SJCRH30 (cell line): ENCODE measurements at regions not wholly inside any gene's neighbourhood (a gene's known extent, or its start where the extent isn't known, plus 50 kb on each side); places are given as distances from the start of the nearest gene placed in this dataset.
"Not testable (repeated sequence)": the region's sequence is repeated elsewhere in the genome, so short reads cannot be mapped to it uniquely, and the experiment has no call there.

Source experiments
- DNase-seq, 2 experiments: peaks; one replicate each; pipeline ENCODE4 v3.0.0-alpha.2; 2015 to 2020
- H3K27ac ChIP-seq: fragments of 250-450 bp; sonication (Bioruptor Pico); 2 replicates; pipeline ENCODE4 v1.5.1; 2020; ENCODE audit warnings: mild to moderate bottlenecking, moderate library complexity
- H3K27me3 ChIP-seq: fragments of 250-450 bp; sonication (Bioruptor Pico); 2 replicates; pipeline ENCODE4 v1.5.1; 2020; ENCODE audit warnings: mild to moderate bottlenecking, moderate library complexity
- H3K36me3 ChIP-seq: fragments of 250-450 bp; sonication (Bioruptor Pico); 2 replicates; pipeline ENCODE4 v1.5.1; 2020; ENCODE audit warnings: mild to moderate bottlenecking, moderate library complexity
- H3K4me1 ChIP-seq: fragments of 250-450 bp; sonication (Bioruptor Pico); 2 replicates; pipeline ENCODE4 v1.5.1; 2020; ENCODE audit warnings: mild to moderate bottlenecking, moderate library complexity
- H3K4me3 ChIP-seq: fragments of 250-450 bp; sonication (Bioruptor Pico); 2 replicates; pipeline ENCODE4 v1.5.1; 2020; ENCODE audit warnings: mild to moderate bottlenecking, moderate library complexity
- H3K9me3 ChIP-seq: fragments of 250-450 bp; sonication (Bioruptor Pico); replicated peaks from 2 replicates; pipeline ENCODE4 v1.5.1; 2020; ENCODE audit warnings: mild to moderate bottlenecking, moderate library complexity

GRCh38 chr13:65497265-65497664 is 1732.9 kb downstream of the PCDH9 start:
- Histone ChIP-seq H3K9me3 (no peaks in the 10 kb centered on the region), H3K27me3 (no peaks in the 10 kb centered on the region), H3K36me3 (no peaks in the 10 kb centered on the region), H3K4me1 (no peaks in the 10 kb centered on the region; the same call in 1 of the 2 replicates), H3K4me3 (no peak overlapping the region), H3K27ac (no peak overlapping the region; the same call in 1 of the 2 replicates)
- DNase-seq = peak in 1 of 2 experiments; percentile 15

- H3K27me3 ChIP-seq, DNase-seq, H3K27ac ChIP-seq, H3K9me3 ChIP-seq, H3K36me3 ChIP-seq, H3K4me3 ChIP-seq, H3K4me1 ChIP-seq: not testable (repeated sequence)
Observed at GRCh38 chr13:65490725-65491124, 1739.4 kb downstream of the PCDH9 start.

DNA sequence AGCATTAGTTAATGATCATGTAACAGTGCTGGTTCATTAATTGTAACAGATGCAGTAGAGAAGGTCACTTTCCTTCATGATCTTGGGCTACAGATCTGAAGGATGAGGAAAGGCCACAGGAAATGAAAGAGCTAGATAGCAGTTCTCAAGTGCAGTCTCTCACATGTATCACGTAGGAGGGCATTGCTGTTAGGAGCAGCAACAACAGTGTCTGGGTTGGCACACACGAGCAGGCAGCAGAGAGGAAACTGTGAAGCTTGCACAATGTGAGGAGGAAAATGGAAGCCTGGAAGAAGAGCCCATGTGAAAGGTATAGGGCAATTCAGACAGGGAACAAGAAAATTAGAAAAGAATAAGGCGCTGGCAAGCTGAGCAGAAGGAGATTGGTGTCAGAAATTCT is 1741.5 kb downstream of the PCDH9 start:
- H3K4me1 ChIP-seq = no peaks in the 10 kb centered on the region
- no peak overlapping the region for H3K4me3 ChIP-seq
- no peaks in the 10 kb centered on the region for H3K9me3 ChIP-seq
- no peaks in the 10 kb centered on the region for H3K36me3 ChIP-seq
- no peak overlapping the region for H3K27ac ChIP-seq
- no peak for DNase-seq
- H3K27me3 ChIP-seq = no peaks in the 10 kb centered on the region

- Histone ChIP-seq H3K27ac (no peak overlapping the region), H3K4me1 (no peaks in the 10 kb centered on the region), H3K27me3 (no peaks in the 10 kb centered on the region), H3K9me3 (no peaks in the 10 kb centered on the region), H3K36me3 (no peaks in the 10 kb centered on the region; the same call in 1 of the 2 replicates), H3K4me3 (no peak overlapping the region)
- no peak for DNase-seq
Observed at GRCh38 chr13:65479692-65480091, 1750.4 kb downstream of the PCDH9 start.

DNA sequence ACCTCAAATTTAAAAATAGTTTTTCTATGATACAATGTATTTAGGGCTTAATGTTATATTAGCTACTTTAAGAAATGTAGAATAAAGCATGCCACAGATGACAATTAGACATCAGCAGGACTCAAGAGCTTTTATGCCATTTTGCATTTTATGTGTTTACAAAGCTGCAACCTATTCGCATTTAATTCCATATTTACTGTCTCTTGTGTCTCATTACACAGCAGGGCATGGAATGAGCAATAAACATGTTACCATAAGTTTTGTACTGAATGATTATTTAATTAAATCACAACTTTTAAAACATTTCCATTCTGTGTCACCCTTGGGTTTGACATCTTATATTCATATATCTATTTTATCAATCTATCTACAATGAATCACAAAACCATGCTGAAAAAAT is 1756.9 kb downstream of the PCDH9 start:
- H3K27ac ChIP-seq = no peak overlapping the region
- H3K4me1 ChIP-seq = no peaks in the 10 kb centered on the region

GRCh38 chr13:65472336-65472735 is 1757.8 kb downstream of the PCDH9 start:
- Histone ChIP-seq H3K27me3 (no peaks in the 10 kb centered on the region), H3K36me3 (no peaks in the 10 kb centered on the region; the same call in 1 of the 2 replicates), H3K4me1 (no peaks in the 10 kb centered on the region), H3K27ac (no peak overlapping the region), H3K4me3 (no peak overlapping the region), H3K9me3 (no peaks in the 10 kb centered on the region)
- no peak for DNase-seq

More for the DNA sequence above, 1756.9 kb downstream of the PCDH9 start:
- H3K4me3 ChIP-seq = no peak overlapping the region
- H3K27me3 ChIP-seq = no peaks in the 10 kb centered on the region
- no peak for DNase-seq
- H3K9me3 ChIP-seq = no peaks in the 10 kb centered on the region
- no peaks in the 10 kb centered on the region; the same call in 1 of the 2 replicates for H3K36me3 ChIP-seq

DNA sequence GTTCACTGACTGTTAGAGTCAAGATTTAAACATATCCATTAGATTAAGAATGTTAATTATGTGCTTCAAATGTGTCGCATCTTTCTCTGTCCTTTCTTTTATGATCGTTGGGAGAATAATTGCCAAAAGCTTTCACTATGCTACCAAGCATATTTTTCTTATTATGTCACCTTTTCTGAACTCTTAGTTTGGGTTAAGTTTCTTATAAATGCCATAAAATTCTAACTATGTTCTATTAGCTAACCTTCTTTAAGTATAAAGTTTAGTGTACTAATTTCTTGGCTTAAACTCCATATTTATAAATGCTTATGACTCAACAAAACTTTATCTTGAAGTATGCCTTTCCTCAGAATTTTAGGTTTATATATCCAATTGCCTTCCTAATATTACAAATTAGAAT is 1759.4 kb downstream of the PCDH9 start:
- Histone ChIP-seq H3K4me3 (no peak overlapping the region), H3K27me3 (no peaks in the 10 kb centered on the region), H3K9me3 (no peaks in the 10 kb centered on the region), H3K27ac (no peak overlapping the region), H3K36me3 (no peaks in the 10 kb centered on the region), H3K4me1 (no peaks in the 10 kb centered on the region)
- no peak for DNase-seq

DNA sequence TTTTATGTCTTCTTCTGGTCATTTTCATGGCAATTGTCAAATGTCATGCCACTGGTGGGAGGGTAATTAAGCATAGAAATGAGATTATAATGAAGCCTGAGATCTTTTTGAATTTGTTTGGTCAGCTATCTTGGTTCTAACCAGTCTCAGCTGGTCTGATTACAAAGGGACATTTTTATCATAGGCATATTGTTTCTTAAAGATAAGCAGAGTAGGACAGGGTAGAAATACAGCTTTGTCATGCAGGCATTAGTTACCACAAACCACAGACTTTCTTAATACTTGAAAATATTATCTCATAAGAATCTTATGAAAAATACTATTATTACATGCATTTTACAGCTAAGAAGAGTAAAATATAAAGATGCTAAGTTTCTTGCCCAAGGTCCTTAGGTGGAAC is 1761.5 kb downstream of the PCDH9 start:
- Histone ChIP-seq H3K4me1 (no peaks in the 10 kb centered on the region), H3K4me3 (no peak overlapping the region), H3K27me3 (no peaks in the 10 kb centered on the region), H3K9me3 (no peaks in the 10 kb centered on the region), H3K36me3 (no peaks in the 10 kb centered on the region), H3K27ac (no peak overlapping the region)
- DNase-seq = no peak

- no peaks in the 10 kb centered on the region for H3K9me3 ChIP-seq
- no peak overlapping the region for H3K27ac ChIP-seq
- H3K4me1 ChIP-seq = peaks cover 19% of the 10 kb centered on the region
- DNase-seq = peak; percentile 44 to 72
- H3K4me3 ChIP-seq = no peak overlapping the region
- H3K36me3 ChIP-seq = no peaks in the 10 kb centered on the region
- no peaks in the 10 kb centered on the region for H3K27me3 ChIP-seq
Observed at GRCh38 chr13:65461590-65461989, 1768.5 kb downstream of the PCDH9 start.

DNA sequence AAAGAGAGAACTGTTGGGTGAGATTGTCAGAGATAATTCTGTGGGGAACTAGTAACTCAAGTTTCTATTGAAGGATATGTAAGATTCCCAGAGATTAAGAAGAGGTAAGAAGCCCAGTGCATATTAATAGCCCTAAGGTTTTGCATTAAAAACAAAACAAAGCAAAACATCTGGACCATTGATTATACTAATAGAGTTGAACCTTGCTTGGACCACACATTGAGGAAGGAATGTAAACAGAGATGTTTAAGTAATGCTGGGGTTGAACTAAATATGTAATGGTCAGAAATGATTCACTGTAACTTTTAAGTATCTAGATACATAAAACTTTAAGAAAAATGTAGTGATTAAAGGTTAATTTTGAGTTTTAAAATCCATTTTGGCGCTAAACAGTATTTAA is 1770.0 kb downstream of the PCDH9 start:
- no peak overlapping the region for H3K27ac ChIP-seq
- H3K4me3 ChIP-seq = no peak overlapping the region
- peaks cover 19% of the 10 kb centered on the region for H3K4me1 ChIP-seq
- peak in 1 of 2 experiments; percentile 13 for DNase-seq
- H3K9me3 ChIP-seq = no peaks in the 10 kb centered on the region
- no peaks in the 10 kb centered on the region for H3K36me3 ChIP-seq
- no peaks in the 10 kb centered on the region for H3K27me3 ChIP-seq

- H3K27ac ChIP-seq = no peak overlapping the region
Observed at GRCh38 chr13:65456150-65456912, 1773.8 kb downstream of the PCDH9 start.

GRCh38 chr13:65454403-65454802 is 1775.7 kb downstream of the PCDH9 start:
- Histone ChIP-seq H3K9me3 (no peaks in the 10 kb centered on the region), H3K4me3 (no peak overlapping the region), H3K36me3 (no peaks in the 10 kb centered on the region), H3K27me3 (no peaks in the 10 kb centered on the region), H3K27ac (no peak overlapping the region), H3K4me1 (no peaks in the 10 kb centered on the region)
- no peak for DNase-seq

More at GRCh38 chr13:65456150-65456912, 1773.8 kb downstream of the PCDH9 start:
- DNase-seq = no peak
- Histone ChIP-seq H3K4me3 (no peak overlapping the region), H3K4me1 (peaks cover 13% of the 10 kb centered on the region), H3K9me3 (no peaks in the 10 kb centered on the region), H3K36me3 (no peaks in the 10 kb centered on the region), H3K27me3 (no peaks in the 10 kb centered on the region)

GRCh38 chr13:65453982-65454381 is 1776.2 kb downstream of the PCDH9 start:
- Histone ChIP-seq H3K27me3 (no peaks in the 10 kb centered on the region), H3K27ac (no peak overlapping the region), H3K4me3 (no peak overlapping the region), H3K9me3 (no peaks in the 10 kb centered on the region), H3K4me1 (no peaks in the 10 kb centered on the region), H3K36me3 (no peaks in the 10 kb centered on the region)
- no peak for DNase-seq

- H3K4me1 ChIP-seq = no peaks in the 10 kb centered on the region
- no peak overlapping the region for H3K27ac ChIP-seq
- no peaks in the 10 kb centered on the region for H3K27me3 ChIP-seq
- DNase-seq = no peak
- H3K4me3 ChIP-seq = no peak overlapping the region
- no peaks in the 10 kb centered on the region for H3K9me3 ChIP-seq
- H3K36me3 ChIP-seq = no peaks in the 10 kb centered on the region
Observed at GRCh38 chr13:65445340-65445739, 1784.8 kb downstream of the PCDH9 start.

DNA sequence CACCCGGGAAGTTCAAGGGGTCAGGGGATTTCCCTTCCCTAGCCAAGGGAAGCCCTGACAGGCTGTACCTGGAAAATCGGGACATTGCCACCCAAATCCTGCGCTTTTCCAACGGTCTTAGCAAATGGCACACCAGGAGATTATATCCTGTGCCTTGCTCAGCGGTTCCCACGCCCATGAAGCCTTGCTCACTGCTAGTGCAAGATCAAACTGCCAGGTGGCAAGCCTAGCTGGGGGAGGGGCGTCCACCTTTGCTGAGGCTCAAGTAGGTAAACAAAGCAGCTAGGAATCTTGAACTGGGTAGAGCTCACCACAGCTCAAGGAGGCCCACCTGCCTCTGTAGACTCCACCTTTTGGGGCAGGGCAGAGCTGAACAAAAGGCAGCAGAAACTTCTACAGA is 1794.5 kb downstream of the PCDH9 start:
- Histone ChIP-seq H3K36me3 (no peaks in the 10 kb centered on the region), H3K9me3 (no peaks in the 10 kb centered on the region), H3K4me3 (no peak overlapping the region), H3K27me3 (no peaks in the 10 kb centered on the region), H3K27ac (no peak overlapping the region), H3K4me1 (no peaks in the 10 kb centered on the region)
- no peak for DNase-seq

DNA sequence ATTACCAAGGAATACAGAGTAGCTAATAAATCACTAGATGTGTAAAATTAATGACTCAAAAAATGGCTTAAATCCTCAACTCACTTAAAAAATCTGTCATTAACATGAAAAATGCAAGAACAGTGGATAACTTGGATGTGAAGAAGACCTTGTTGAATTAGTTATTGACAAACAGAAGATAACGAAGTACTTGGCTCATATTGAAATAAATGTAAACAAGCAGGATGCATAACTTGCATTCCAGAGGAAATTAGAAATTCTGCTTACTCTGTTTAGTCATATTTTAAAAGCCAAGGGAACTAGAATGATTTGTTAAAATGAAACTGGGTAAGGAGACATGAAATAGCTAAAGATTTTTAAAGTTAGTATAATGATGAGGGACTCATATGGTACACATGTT is 1812.2 kb downstream of the PCDH9 start:
- no peak overlapping the region for H3K4me3 ChIP-seq
- H3K9me3 ChIP-seq = no peaks in the 10 kb centered on the region
- DNase-seq = no peak
- H3K27ac ChIP-seq = no peak overlapping the region
- H3K36me3 ChIP-seq = no peaks in the 10 kb centered on the region
- H3K4me1 ChIP-seq = no peaks in the 10 kb centered on the region
- no peaks in the 10 kb centered on the region for H3K27me3 ChIP-seq
